GM10266 (cell line): ENCODE measurements at regions not wholly inside any gene's neighbourhood (a gene's known extent, or its start where the extent isn't known, plus 50 kb on each side); places are given as distances from the start of the nearest gene placed in this dataset.

Experiments used
- DNase-seq: peaks from one replicate; pipeline ENCODE4 v3.0.0; 2012; ENCODE audit errors: extremely low spot score
- TF ChIP-seq, protein P1 (sequence below): IDR thresholded peaks from 2 replicates; pipeline ENCODE4 v1.5.1; 2012; ENCODE audit warnings: mild to moderate bottlenecking, low read depth; ENCODE audit not compliant: control insufficient read depth, insufficient read depth; ENCODE audit errors: missing control alignments

DNA sequence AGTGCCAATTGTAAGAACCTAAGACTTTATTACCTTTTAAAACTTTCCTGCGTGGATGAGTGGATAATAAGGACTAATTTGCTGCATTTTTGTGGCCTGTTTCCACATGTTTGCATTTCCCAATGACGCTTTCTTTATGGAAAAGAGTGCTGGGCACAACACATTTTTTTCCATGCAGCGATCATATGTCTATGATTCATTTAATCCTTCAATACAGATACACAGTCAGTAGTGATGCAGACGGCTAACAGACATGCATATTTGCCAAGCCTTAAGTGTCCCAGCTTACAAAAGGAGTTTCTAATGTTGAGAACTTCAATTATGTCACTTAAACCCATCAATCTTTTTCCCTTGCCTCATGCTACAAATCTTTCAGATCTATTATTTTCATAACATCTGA is 239.8 kb upstream of the PREP start:
- no peak for DNase-seq
- TF ChIP-seq, protein P1, sequence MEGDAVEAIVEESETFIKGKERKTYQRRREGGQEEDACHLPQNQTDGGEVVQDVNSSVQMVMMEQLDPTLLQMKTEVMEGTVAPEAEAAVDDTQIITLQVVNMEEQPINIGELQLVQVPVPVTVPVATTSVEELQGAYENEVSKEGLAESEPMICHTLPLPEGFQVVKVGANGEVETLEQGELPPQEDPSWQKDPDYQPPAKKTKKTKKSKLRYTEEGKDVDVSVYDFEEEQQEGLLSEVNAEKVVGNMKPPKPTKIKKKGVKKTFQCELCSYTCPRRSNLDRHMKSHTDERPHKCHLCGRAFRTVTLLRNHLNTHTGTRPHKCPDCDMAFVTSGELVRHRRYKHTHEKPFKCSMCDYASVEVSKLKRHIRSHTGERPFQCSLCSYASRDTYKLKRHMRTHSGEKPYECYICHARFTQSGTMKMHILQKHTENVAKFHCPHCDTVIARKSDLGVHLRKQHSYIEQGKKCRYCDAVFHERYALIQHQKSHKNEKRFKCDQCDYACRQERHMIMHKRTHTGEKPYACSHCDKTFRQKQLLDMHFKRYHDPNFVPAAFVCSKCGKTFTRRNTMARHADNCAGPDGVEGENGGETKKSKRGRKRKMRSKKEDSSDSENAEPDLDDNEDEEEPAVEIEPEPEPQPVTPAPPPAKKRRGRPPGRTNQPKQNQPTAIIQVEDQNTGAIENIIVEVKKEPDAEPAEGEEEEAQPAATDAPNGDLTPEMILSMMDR: no peak

- TF ChIP-seq, protein P1: no peak
These were observed 238.6 kb upstream of the PREP start for GRCh38 chr6:105641504-105641903.

DNA sequence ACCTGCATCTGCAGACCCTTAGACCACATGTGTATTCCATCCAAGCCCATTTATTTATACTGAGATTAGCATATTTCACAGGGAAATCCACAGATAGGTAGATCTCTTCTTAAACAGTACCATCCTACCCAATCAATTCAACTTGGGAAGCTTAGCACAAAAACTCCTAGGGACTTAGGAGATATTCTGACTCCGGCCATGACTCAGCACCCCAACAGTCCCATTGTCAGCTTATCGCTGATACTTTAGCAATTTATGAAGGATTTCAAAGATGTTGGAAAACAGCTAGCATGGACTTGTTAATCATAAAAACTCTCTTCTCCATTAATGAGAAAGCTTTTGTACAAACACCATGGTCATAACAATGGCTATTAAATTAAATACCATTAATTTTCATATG is 236.2 kb upstream of the PREP start:
- no peak for DNase-seq
- TF ChIP-seq, protein P1: no peak

More at GRCh38 chr6:105641504-105641903, 238.6 kb upstream of the PREP start:
- DNase-seq: no peak

GRCh38 chr6:105633814-105634213 is 230.9 kb upstream of the PREP start:
- TF ChIP-seq, protein P1: no peak
- DNase-seq: no peak

DNA sequence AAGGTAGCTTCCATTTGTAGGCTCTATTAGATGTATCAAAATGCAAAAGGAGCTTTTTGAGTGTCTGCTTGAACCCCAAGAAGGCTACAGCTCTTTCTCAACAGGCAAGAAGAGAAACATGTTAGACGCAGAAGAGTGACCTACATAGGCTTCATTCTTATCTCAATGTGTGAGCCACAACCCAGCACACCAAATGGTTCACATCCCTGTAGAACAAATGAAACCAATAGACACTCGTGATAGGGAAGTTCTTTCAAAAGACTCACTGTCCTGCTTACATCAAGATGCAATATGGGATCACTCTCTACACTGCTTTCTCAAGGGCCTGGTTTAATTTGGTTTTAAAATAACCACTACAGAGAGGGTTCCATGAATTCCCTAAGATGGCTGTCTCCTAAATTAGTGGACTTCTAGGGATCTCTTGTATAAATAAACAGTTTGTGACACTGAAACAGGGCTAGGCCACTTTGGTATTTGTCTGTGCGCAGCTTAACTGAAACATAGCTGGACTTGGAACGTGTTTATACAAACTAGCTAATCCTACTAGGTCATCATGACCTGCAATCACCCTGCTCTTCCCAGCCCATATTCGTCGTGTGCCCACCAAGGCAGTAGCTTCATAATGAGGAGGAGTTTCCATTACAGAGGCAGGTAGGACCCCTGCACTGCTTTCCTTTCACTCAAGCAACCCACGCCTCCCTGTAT is 225.4 kb upstream of the PREP start:
- DNase-seq: no peak
- TF ChIP-seq, protein P1: no peak

DNA sequence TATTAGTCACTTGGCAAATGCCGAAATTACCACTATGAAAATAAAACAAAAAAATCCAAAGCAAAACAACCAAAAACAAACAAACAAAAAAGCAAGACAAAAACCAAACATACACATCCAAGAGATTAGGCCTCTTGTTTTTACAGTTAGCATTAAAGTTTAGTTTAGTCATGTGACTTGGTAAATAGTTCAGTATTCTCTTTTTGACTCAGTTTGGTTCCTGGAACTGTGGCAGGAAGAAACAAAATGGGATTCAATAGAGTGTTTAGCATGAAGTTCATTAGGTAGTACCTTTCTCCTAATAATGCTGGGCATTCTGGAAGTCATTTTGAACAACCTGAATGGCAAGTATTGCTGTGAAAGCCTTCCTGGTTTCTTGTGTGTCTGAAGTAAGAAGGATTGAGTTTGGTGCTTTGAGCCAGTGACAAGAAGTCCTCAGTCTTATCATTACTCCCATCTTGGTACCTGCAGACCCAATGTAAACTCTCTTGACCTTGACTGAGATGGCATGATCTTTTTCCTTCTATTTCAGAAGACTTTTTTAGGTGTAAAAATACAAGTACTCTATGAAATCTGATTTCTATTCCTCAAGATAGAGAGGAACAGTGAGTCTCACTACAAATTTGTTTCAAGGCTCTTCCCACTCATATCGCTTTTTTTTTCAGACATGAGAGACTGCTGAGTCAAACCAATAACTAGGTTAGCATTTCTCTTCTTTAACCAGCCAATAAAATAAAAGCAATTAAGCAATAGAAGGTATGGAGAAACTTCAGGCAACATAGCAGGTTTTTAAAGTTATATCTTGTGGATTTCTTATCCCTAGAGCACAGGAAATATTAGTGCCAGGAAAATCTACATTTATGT is 223.6 kb upstream of the PREP start:
- DNase-seq: no peak
- TF ChIP-seq, protein P1: no peak

DNA sequence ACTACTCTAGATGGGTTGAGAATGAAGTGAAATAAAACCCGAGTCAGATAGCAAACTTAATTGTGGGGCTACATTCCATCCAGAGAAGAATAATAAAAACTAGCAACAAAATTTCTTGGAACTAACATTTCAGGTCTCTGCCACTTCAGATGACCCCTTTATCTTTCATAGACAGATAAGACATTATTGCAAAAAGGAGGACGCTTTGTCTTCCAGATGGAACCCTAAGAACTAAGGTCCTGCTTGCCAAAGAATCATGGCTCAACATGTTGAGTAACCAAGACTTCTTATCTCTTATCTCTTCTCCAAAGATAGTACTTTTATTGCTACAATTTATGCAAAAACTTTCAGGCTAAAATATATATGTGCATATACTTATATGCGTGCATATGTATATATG is 221.1 kb upstream of the PREP start:
- TF ChIP-seq, protein P1: no peak
- no peak for DNase-seq
